ENCODE measurements at regions not wholly inside any gene's neighbourhood (a gene's known extent, or its start where the extent isn't known, plus 50 kb on each side); places are given as distances from the start of the nearest gene placed in this dataset.

GRCh38 chr11:42249401-42249800 is 789.9 kb upstream of the LRRC4C start:
- Histone ChIP-seq H3K36me3 (replicated peaks; ENCODE audit: low read depth, low read length) (peaks cover 8% of the 10 kb centered on the region), H4K20me1 (ENCODE audit: insufficient read depth, low read length) (no peaks in the 10 kb centered on the region), H3K79me2 (ENCODE audit: low read length) (no peaks in the 10 kb centered on the region), H3K27me3 (ENCODE audit: low read depth, low read length) (no peaks in the 10 kb centered on the region), H3K4me3 (ENCODE audit: low read length) (no peak overlapping the region), H2AFZ (ENCODE audit: low read depth, low read length) (no peak overlapping the region), H3K27ac (ENCODE audit: low read length) (no peak overlapping the region), H3K4me1 (ENCODE audit: low read length) (peaks cover 13% of the 10 kb centered on the region), H3K9me3 (ENCODE audit: insufficient read depth, low read length) (0 out of 2 replicates have a peak, but pooled peaks cover 9% of the 10 kb centered on the region), H3K4me2 (ENCODE audit: low read length) (no peak overlapping the region), H3K9ac (ENCODE audit: low read length) (no peak overlapping the region)
- TF ChIP-seq CTCF (IDR thresholded peaks at IDR 0.05; ENCODE audit: low read depth, low read length) (no peak), EZH2phosphoT487 (IDR thresholded peaks at IDR 0.05; ENCODE audit: low read depth) (no peak)

- H2AFZ ChIP-seq (ENCODE audit: low read depth, low read length), result no peak overlapping the region
- H3K9ac ChIP-seq (ENCODE audit: low read length), result no peak overlapping the region
These were observed 790.5 kb upstream of the LRRC4C start for GRCh38 chr11:42249956-42250355.

GRCh38 chr11:42251984-42252383 is 792.5 kb upstream of the LRRC4C start:
- H3K36me3 ChIP-seq (replicated peaks; ENCODE audit: low read depth, low read length), result peaks cover 10% of the 10 kb centered on the region
- no peak overlapping the region for H3K9ac ChIP-seq (ENCODE audit: low read length)
- no peak overlapping the region for H3K4me3 ChIP-seq (ENCODE audit: low read length)
- TF ChIP-seq CTCF (IDR thresholded peaks at IDR 0.05; ENCODE audit: low read depth, low read length) (no peak), EZH2phosphoT487 (IDR thresholded peaks at IDR 0.05; ENCODE audit: low read depth) (no peak)
- H4K20me1 ChIP-seq (ENCODE audit: insufficient read depth, low read length), result no peaks in the 10 kb centered on the region
- no peaks in the 10 kb centered on the region for H3K27me3 ChIP-seq (ENCODE audit: low read depth, low read length)
- H3K79me2 ChIP-seq (ENCODE audit: low read length), result no peaks in the 10 kb centered on the region
- no peak overlapping the region for H3K27ac ChIP-seq (ENCODE audit: low read length)
- 0 out of 2 replicates have a peak, but pooled peaks cover 20% of the 10 kb centered on the region for H3K9me3 ChIP-seq (ENCODE audit: insufficient read depth, low read length)
- no peak overlapping the region for H3K4me2 ChIP-seq (ENCODE audit: low read length)
- H2AFZ ChIP-seq (ENCODE audit: low read depth, low read length), result no peak overlapping the region
- H3K4me1 ChIP-seq (ENCODE audit: low read length), result peaks cover 18% of the 10 kb centered on the region

More at GRCh38 chr11:42249956-42250355, 790.5 kb upstream of the LRRC4C start:
- TF ChIP-seq CTCF (IDR thresholded peaks at IDR 0.05; ENCODE audit: low read depth, low read length) (no peak), EZH2phosphoT487 (IDR thresholded peaks at IDR 0.05; ENCODE audit: low read depth) (no peak)
- no peaks in the 10 kb centered on the region for H3K79me2 ChIP-seq (ENCODE audit: low read length)
- H3K4me2 ChIP-seq (ENCODE audit: low read length), result no peak overlapping the region
- no peaks in the 10 kb centered on the region for H3K27me3 ChIP-seq (ENCODE audit: low read depth, low read length)
- H3K4me3 ChIP-seq (ENCODE audit: low read length), result no peak overlapping the region
- H4K20me1 ChIP-seq (ENCODE audit: insufficient read depth, low read length), result no peaks in the 10 kb centered on the region
- peaks cover 12% of the 10 kb centered on the region for H3K4me1 ChIP-seq (ENCODE audit: low read length)
- H3K9me3 ChIP-seq (ENCODE audit: insufficient read depth, low read length), result 0 out of 2 replicates have a peak, but pooled peaks cover 12% of the 10 kb centered on the region
- H3K36me3 ChIP-seq (replicated peaks; ENCODE audit: low read depth, low read length), result peaks cover 8% of the 10 kb centered on the region
- H3K27ac ChIP-seq (ENCODE audit: low read length), result no peak overlapping the region

GRCh38 chr11:42253156-42253555 is 793.7 kb upstream of the LRRC4C start:
- peak overlapping the region; percentile 64 for H3K27ac ChIP-seq (ENCODE audit: low read length)
- peak overlapping the region; percentile 54 for H3K4me2 ChIP-seq (ENCODE audit: low read length)
- no peaks in the 10 kb centered on the region for H4K20me1 ChIP-seq (ENCODE audit: insufficient read depth, low read length)
- no peaks in the 10 kb centered on the region for H3K27me3 ChIP-seq (ENCODE audit: low read depth, low read length)
- no peak overlapping the region for H3K9ac ChIP-seq (ENCODE audit: low read length)
- H3K4me3 ChIP-seq (ENCODE audit: low read length), result no peak overlapping the region
- no peak for TF ChIP-seq CTCF (IDR thresholded peaks at IDR 0.05; ENCODE audit: low read depth, low read length)
- TF ChIP-seq EZH2phosphoT487 (IDR thresholded peaks at IDR 0.05; ENCODE audit: low read depth), result no peak
- 0 out of 2 replicates have a peak, but pooled peaks cover 20% of the 10 kb centered on the region for H3K9me3 ChIP-seq (ENCODE audit: insufficient read depth, low read length)
- no peak overlapping the region; the same call in 1 of the 2 replicates for H2AFZ ChIP-seq (ENCODE audit: low read depth, low read length)
- H3K4me1 ChIP-seq (ENCODE audit: low read length), result peaks cover 20% of the 10 kb centered on the region
- peaks cover 10% of the 10 kb centered on the region for H3K36me3 ChIP-seq (replicated peaks; ENCODE audit: low read depth, low read length)
- H3K79me2 ChIP-seq (ENCODE audit: low read length), result no peaks in the 10 kb centered on the region

Measured in OCI-LY3 (cell line).